Smooth muscle cell of the brain vasculature (primary cell): ENCODE measurements at regions not wholly inside any gene's neighbourhood (a gene's known extent, or its start where the extent isn't known, plus 50 kb on each side); places are given as distances from the start of the nearest gene placed in this dataset.
A peak's percentile ranks its signal among the peaks of the same experiment; 100 is the strongest.

Source experiments
- DNase-seq: peaks from one replicate; pipeline ENCODE4 v3.0.0-alpha.2; 2012; ENCODE audit warnings: low read depth, low spot score

DNA sequence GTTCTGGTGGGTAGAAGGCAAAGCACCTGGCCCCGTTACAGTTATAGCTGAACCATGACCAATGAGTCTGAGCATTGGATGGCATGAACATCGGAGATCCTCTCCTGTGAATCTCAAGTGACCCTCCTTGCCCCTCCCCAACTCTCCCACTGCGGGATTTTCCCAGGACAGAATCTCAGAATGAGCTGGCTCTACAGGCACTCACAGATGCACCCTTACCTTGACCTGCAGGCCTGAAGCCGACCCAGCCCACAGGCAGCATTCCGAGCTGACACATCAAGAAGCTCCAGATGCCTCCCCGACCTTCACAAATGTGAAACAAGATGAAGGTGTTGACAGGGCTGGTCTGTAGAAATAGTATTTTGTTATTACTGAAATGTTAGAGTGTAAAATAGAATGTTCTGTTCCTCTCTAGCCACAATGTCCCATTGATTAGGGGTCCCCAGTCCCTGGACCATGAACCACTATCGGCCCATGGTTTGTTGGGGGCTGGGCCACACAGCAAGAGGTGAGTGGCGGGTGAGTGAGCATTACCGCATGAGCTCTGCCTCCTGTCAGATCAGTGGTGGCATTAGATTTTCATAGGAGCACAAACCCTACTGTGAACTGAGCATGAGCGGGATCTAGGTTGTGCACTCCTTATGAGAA, 263.4 kb downstream of the AUH start:
- DNase-seq, result no peak

DNA sequence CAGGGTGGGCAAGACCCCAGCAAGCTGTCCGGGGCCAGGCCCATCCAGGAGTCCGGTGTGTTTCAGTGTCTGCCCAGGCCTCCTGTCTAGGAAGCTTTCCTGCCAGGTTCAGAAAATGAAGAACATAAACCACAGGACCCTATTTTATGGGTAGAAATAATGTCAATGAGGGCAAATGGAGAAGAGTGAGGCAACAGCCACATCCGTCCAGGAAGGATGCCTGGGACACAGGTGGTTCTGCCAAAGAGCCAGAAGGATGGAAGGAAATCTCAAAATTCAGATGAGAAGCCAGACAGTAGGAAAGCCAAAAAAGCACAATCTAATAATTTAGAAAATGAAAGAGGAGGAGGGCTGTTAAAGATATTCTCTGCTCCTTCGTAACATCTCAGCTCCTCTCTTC, 262.3 kb downstream of the AUH start:
- no peak for DNase-seq

DNA sequence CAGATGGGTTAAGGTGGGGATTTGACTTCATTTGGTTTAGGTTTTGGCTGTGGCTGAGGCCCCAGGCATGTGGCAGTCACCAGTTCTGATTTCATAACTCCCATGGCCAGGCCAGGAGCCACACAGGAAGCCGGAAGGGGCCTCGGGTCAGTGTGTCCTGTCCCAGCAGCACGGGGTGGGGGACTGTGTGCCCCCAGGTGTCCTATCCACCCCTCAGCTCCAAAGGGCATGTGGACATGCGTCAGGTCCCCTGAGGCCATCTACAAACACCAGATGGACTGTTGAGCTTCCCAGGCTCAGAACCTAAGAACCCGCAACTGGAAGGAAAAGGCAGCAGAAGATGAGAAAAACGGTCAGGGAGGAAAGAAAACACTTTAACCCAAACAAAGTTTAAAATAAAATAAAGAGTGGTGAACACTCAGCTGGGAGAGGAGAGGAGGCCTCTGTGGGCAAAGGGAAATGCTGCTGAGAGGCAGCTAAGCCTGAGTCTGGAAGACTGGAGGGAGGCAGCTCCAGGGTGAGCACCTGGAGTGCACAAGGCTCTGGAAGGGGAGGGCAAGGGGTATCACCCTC, 260.8 kb downstream of the AUH start:
- peak; percentile 87 for DNase-seq

DNA sequence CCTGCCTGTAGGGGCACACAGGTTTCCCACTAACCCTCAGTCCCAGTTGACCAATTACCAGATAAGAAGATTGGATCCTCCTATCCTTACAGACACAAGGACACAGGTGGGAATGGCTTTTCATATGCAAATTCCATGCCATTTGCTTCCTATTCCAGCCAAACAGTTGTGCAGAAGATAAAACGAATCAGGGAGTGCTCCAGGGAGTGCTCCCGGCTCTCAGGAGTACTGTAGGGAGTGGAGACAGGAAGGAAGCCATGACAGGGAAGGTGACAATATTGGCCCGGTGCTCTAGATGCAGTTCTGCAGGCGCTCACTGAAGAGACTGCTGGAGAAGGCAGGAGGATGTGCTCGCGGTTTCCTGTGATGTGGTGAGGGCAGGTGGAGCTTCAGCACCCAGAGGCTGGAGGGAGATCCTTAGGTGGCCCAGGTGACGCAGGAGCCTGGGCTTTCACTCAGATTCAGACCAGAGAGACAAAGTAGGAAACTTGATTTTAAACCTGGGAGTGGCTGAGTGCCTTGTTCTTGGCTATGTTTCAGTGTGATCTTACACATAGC, 260.0 kb downstream of the AUH start:
- DNase-seq, result no peak

DNA sequence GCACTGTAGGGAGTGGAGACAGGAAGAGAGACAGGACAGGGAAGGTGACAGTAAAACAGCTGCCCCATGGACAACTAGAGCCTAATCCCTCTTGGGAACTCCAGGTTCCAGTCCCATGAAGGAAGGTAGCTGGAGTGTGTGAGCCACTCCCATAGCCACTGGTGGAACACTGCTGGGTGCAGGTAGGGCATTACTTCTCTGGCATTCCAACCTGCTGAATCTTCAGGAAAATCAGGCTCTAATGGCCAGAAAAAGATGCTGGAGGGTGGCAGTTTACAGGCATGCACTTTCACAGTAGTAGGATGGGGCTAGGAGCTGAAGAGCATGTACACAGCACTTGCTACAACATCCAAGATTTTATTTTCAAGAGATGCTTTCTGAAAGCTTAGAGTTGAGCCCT, 259.4 kb downstream of the AUH start:
- no peak for DNase-seq

DNA sequence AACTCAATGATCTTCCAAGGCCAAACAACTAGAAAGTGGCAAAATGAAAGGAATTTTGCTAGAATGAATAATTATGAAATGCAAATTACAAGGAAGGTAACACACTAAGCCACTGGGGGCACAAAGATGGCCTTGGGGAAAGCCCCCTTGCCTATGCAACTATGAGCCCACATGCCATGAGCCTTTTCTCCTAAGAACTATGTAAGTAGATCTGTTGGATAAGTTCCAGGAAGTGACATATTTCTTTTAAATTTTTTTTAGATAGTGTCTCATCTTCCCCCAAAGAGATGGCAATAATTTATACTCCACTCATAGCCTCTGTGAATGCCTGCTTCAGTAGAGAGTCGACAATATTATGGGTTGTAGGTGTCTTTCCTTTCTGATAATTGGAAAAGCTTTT, 257.8 kb downstream of the AUH start:
- DNase-seq, result no peak

DNA sequence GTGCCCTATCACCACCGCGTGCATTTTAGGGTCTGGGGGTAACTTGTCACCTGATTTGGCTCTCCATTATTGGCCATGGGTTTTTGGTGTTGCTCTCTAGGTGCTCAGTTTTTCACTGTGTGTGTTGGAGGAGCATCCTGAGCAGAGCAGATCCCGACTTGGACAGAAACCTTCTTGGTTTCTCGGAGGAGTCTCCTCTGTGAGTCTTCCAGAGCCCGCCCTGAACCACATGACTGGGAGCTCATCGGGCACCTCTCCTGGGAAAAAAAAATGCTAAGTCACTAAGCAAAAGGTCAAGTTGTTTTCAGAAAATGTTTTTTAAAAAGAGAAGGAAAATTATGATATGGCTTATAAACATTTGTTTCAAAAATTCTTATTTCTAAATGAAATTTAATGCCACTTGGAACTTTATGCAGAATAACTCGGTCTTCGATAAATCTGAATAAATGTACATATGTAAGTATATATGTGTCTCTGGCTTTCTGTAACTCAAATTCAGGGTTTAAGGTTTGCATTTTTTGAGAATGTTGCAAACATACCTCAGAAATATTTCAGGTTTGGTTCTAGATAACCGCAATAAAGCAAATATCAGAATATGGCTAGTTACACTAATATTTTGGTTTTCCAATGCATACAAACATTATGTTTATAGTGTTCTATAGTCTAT, 255.2 kb downstream of the AUH start:
- no peak for DNase-seq

DNA sequence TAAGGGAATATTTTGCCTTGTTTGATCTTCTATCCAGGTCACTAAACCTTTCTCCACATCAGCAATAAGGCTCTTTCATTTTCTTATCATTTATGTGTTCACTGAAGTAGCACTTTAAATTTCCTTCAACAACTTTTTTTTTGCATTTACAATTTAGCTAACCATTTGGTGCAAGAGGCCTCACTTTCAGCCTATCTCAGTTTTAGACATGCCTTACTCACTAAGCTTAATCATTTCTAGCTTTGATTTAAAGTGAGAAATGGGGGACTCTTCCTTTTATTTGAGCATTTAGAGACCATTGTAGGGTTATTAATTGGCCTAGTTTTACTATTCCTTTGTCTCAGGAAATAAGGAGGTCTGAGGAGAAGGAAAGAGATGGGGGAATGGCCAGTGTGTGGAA, 250.5 kb downstream of the AUH start:
- DNase-seq, result no peak

DNA sequence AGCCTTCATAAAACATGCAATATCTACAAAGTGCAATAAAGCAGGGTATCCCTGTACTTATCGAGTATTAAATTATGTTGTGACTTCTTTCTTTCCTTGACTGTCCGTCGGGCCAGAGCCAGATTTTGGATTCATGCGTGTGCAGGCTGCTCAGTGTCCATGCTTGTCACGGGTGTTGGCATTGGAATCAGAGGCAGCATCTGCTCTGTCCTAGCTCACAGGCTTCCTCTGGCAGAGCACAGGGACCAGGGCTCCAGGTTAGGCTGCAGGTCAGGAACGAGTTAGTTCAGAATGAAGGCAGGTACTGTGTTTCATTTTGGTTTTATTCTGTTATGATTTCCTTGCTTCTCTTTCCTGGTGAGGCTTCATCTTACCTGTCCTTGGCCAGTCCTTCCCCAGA, 249.8 kb downstream of the AUH start:
- DNase-seq, result no peak

DNA sequence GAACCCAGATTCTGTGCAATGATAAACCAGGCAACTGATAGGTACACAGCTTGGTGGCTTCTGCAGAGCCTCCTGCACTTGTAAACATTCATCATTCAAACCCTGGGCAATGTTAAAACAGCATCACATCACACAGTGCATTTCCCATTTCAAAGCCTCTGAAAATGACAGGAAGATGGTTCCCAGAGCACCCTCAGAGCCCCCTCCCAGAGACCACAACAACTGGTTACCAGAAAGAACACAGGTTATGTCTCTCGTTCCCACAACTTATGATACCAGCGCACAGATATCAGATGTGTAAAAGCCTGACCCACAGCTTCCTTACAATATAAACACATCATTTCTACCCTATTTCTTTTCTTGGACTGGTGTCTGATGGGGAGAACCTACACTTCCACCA, 248.7 kb downstream of the AUH start:
- no peak for DNase-seq

DNA sequence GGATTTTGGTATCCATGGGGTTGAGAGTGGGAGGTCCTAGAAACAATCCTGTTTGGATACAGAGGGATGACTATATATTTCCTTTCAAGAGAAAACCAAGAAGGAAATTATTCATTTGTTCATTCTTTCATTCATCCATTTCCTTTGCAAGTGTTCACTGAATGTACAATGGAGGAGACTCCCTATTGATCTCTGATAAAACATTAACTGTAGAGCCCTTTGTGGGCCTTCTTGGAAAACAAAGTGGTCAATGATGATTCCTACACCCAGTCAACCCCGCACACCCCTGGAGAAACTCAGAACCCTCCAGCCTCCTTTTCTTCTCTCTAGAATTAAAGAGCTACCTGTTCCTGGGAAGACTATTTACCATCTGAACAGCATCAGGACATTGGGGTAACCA, 247.3 kb downstream of the AUH start:
- no peak for DNase-seq

DNA sequence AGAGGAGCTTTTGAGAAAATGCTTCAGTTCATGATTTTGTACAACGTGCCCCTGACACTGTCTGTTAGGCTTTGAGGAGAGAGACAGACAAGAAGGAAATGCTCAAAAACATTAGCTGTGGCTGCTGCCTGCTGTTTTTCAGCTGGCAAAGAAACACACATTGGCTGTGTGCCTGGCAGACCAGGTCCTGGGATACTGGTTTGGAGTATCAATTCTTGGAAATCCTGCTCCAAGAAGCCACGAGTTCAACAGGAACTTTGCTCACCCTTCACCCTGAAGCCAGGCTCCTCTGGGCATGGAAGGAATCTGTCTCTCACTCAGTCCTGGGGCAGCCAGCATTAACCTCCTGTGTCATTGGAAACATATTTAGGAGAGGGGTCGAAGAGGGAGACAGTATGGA, 245.5 kb downstream of the AUH start:
- no peak for DNase-seq

DNA sequence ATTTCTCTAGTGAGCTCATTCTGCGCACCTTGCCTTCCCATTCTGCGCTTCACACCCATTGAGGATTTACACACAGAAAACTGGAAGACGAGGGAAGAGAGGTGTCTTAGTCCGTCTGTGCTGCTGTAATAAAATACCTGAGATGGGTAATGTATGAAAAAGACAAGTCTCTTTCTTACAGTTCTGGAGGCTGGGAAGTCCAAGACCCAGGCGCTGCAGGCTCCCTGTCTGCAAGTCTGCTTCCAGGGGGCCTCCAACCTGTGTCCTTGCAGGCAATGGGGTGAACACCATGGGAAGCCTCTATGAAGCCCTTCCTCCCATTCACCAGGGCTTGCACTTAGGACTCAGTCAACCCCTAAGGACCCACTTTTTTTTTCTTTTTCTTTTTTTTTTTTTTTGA, 245.0 kb downstream of the AUH start:
- DNase-seq, result no peak

DNA sequence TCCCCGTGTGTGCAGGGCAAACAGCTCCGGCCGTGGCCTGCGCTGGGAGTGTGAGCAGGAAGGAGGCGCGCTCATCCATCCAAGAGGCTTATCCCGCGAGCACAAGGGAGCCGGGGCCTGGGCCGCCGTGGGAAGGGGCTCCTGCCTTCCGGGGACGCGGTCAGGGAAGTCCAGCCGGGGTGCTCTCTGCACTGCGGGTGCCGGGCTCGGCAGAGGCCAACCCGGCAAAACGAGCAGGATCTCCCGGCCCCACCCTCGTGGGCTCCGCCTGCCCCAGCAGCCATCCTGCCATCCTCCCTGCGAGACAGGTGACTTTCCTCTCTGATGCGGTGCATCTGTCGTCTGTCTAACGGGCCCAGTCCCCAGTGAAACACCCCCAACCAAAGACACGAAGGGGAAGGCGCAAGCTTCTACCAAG, 244.2 kb downstream of the AUH start:
- DNase-seq, result no peak

DNA sequence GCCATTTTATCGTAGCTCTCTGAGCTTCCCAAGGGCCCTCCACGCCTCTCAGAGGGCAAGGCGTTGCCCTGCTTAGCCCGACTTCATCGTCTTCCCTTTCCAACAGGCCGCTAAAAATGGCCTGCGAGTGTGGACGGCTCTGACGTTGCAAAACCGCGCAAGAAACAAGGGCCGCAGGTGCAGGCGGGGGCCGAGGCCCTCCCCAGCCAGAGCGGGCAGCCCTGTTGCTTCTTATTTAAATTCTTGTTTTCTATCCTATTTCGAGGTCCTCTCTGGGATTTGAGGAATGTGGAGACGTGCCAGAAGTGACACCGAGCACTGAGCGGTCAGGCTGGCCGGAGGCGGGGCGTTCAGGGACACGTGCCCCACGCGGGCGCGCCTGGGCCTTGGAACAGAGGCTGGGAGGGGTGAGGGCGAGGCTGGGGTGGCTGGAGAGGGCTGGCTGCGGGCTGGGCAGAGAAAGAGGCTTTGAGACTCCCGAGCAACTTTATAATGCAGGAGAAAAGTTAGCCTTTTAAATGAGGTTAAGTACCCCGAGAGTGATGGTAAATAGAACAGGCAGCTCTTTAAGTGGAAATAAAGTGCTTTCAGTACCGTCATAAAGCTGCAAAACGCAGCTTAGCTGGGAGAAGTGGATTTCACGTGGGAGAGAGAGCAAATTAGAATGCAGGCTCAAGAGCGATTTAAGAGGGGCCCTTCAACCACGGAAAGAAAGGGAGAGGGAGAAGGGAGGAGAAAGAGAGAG, 243.6 kb downstream of the AUH start:
- no peak for DNase-seq

DNA sequence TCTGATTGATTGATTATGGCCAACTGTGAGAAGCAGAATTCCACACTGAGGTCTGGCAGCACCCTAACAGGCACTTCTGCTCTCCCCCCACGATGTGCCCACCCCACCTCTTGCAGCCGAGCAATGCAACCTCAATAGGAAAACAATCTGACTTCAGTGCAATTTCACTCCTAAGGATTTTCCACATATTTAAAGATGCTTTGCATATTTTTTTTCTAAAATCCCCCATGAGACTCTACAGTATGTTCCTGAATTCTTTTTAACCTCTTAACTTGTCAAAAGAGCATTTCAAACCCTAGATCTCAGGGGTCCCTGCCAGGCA, 243.1 kb downstream of the AUH start:
- DNase-seq, result no peak

DNA sequence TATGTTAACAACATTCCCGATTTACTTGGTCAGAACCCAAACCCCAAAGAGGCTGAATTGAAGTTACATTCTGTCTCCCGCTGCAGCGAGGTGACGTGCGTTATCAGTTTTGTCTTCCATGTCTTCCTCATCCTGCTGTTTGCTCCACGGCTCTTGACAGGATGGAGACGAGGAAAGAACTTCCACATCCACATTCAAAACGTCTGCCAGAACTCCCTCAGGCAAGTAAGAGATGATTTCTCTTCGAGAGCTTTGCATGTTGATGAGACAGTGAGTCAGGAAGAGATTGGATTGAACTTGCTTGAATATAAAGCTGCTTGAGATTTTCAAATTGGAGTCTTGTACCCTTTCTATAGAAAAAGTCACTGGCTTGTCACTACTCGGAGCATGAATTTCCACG, 242.6 kb downstream of the AUH start:
- no peak for DNase-seq

DNA sequence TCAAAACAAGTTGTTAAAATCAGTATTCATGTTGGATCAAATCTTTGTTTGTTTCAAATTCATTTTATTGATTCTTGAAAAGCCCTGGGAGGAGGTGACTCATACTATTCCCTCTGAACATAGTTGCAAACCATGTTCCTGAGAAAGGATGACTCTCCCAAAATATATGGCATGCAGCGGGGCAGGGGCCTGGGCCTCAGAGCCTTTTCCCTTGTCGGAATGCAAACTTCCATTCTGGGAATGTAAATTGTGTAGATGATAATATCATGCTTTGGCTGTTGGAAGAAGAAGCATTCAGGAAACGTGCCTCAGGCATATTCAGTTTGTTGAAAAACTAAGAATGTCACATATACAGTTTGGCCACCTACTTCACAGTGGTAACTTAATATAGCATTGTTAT, 242.0 kb downstream of the AUH start:
- DNase-seq, result no peak

DNA sequence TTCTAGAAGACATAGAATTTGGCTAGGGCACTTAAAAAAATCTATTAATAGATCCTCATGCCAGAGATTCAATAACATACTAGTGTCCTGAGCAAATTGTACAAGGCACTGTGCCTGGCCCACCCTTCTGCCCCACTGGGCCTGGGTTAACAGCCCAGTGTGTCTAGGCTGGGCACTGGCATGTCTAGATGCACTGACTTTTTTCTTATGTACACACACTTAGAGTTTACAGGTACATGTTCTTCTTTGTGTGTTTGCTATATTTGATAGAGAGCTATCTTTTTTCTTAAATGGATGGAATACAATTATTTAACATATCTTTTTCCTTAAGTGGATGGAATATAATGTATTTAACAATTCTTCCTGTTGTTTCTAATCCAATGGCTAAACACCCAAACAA, 241.5 kb downstream of the AUH start:
- DNase-seq, result no peak

DNA sequence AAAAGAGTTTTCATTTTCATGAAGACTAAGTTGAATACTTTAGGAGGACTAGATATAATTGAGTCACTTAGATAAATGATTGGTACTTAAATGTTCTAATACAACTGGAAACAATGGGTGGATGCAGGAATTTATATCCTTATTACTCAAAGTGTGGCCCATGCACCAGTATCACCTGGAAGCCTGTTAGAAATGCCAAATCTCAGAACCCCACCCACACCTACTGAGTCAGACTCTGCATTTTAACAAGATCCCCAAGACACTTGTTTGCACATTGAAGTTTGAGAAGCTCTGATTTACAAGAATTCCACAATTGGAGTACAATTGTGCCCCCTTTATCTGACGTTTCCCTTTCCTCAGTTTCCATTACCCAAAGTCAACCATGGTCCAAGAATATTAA, 239.0 kb downstream of the AUH start:
- DNase-seq, result no peak

DNA sequence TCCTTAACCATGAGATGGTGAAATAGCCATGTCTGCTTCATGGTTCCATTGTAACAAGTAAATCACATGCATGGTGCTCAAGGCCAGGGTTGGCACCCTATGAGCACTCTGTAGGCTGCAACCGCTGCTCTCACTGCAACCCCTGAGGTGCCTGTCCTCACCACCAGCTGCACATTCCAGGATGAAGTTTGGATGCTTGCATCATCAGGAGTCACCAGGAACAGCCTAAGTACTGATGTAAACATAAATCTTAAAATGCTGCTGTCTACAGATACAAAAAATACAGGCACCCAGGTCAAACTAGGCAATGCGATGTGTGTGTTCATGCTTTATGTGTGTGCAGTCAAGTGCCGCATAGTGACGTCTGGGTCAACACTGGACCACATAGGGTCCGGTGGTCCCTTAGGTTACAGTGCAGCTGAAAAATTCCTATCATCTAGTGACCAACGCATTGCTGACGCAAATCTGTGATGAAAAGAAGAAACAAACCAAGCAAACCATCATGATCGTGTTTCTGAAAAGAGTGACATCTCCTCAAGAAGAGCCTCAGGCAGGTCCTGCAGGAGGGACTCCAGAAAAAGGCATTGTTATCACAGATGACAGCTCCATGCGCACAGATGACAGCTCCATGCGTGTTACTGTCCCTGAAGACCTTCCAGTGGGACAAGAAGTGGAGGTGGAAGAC, 234.8 kb downstream of the AUH start:
- DNase-seq, result no peak

DNA sequence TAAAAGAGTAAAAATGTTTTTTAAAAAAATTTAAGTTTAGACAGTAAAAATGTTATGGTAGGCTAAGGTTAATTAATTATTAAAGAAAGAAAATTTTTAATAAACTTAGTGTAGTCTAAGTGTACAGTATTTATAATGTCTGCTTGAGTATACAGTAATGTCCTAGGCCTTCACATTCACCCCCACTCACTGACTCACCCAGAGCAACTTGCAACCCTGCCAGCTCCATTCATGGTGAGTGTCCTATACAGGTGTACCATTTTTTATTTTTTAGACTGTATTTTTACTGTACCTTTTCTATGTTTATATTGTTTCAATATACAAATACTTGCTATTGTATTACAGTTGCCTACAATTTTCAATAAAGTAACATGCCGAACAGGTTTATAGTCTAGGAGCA, 234.1 kb downstream of the AUH start:
- DNase-seq, result no peak
